Adrenal gland (tissue), 9 donors: ENCODE measurements at regions not wholly inside any gene's neighbourhood (a gene's known extent, or its start where the extent isn't known, plus 50 kb on each side); places are given as distances from the start of the nearest gene placed in this dataset.

Source experiments
- DNase-seq, 7 donors: peaks; one replicate each; pipeline ENCODE4 v3.0.0-alpha.2; 2019 to 2020
- H3K27ac ChIP-seq, 5 donors: fragments of 200-600 bp; sonication (generic) in 4 of 5; 1 replicate in 3 of 5; 2 replicates in 2 of 5; pipeline versions ENCODE4 v1.5.1 to v1.8.0; 2016 to 2020; ENCODE audit warnings: mild to moderate bottlenecking in 1 of 5
- H3K27me3 ChIP-seq: fragments of 200-600 bp; 2 replicates; pipeline ENCODE4 v1.8.0; 2021
- H3K36me3 ChIP-seq, 2 donors: fragments of 200-600 bp; replicated peaks in 1 of 2; 1 replicate in 1 of 2; 2 replicates in 1 of 2; pipeline versions ENCODE4 v1.5.1 to v1.8.0; 2018 to 2022
- H3K4me1 ChIP-seq, 2 donors: fragments of 200-600 bp; replicated peaks in 1 of 2; 1 replicate in 1 of 2; 2 replicates in 1 of 2; pipeline versions ENCODE4 v1.5.1 to v1.8.0; 2018 to 2021
- H3K4me3 ChIP-seq, 4 donors: fragments of 200-600 bp; sonication (generic) in 3 of 4; one replicate each; pipeline ENCODE4 v1.5.1; 2016 to 2018
- H3K9me3 ChIP-seq, 3 donors: fragments of 200-600 bp; sonication (generic) in 1 of 3; replicated peaks in 1 of 3; 1 replicate in 2 of 3; 2 replicates in 1 of 3; pipeline versions ENCODE4 v1.5.1 to v1.8.0; 2016 to 2021
- CTCF ChIP-seq, 6 experiments: fragments of 450-650 bp in 4 of 6; fragments of 200-600 bp in 2 of 6; sonication (generic) in 1 of 6; IDR thresholded peaks; 1 replicate in 5 of 6; 2 replicates in 1 of 6; pipeline versions ENCODE4 v1.5.1 to v1.8.0; 2016 to 2021; ENCODE audit warnings: antibody characterized with exemption in 6 of 6, mild to moderate bottlenecking in 2 of 6, moderate library complexity in 1 of 6
- POLR2A ChIP-seq, 2 donors: fragments of 450-650 bp; IDR thresholded peaks; one replicate each; pipeline ENCODE4 v1.6.1; 2017; ENCODE audit warnings: antibody characterized with exemption in 2 of 2, mild to moderate bottlenecking in 2 of 2, moderate library complexity in 1 of 2
- WGBS, 4 donors: extraction: QIAGEN DNeasy Blood & Tissue Kit in 2 of 4; methylation state at CpG; one replicate each; pipeline versions ENCODE4 v1.1.5 to v1.1.7; 2013 to 2017; 5-methylcytosine and 5-hydroxymethylcytosine counted together
- intact Hi-C, 2 donors: fragments of 100-400 bp; cut with DNase I; formaldehyde crosslinking; loops; one replicate each; pipeline versions ENCODE4 v1.14.1 to v1.15.0; 2022 to 2023
- donor health status: healthy with polysubstance abuse.
- donor health status: Bipolar disorder and iron deficiency.
- donor health status: DM: yes; HTN: yes; CAD: no.
- donor health status: DM: no; HTN: no; CAD: no.
- donor health status: DM: no; HTN: no; CAD: no.

GRCh38 chr9:18037981-18038380 lies 436.0 kb upstream of the ADAMTSL1 start:
- no peak overlapping the region for H3K4me3 ChIP-seq
- H3K36me3 ChIP-seq, result no peaks in the 10 kb centered on the region
- no peak overlapping the region for H3K27ac ChIP-seq
- TF ChIP-seq CTCF (IDR thresholded peaks at IDR 0.05) (no peak), POLR2A (IDR thresholded peaks at IDR 0.05) (no peak)
- H3K9me3 ChIP-seq, result no peaks in the 10 kb centered on the region
- no peak for DNase-seq
- no peaks in the 10 kb centered on the region for H3K27me3 ChIP-seq
- WGBS, 4 donors, result 59 to 75% (median 68%) methylated on average over 6 of the region's 6 CpGs
- intact Hi-C loops, result no loop called here
- no peaks in the 10 kb centered on the region for H3K4me1 ChIP-seq

- Histone ChIP-seq H3K36me3 (no peaks in the 10 kb centered on the region), H3K27ac (no peak overlapping the region), H3K9me3 (no peaks in the 10 kb centered on the region), H3K4me3 (no peak overlapping the region), H3K27me3 (no peaks in the 10 kb centered on the region), H3K4me1 (no peaks in the 10 kb centered on the region)
- 69 to 93% (median 86%) methylated on average over 2 of the region's 2 CpGs for WGBS, 4 donors
- no peak for TF ChIP-seq CTCF (IDR thresholded peaks at IDR 0.05)
- TF ChIP-seq POLR2A (IDR thresholded peaks at IDR 0.05), result no peak
- intact Hi-C loops, result no loop called here
- no peak for DNase-seq
Observed at GRCh38 chr9:18040327-18040726, 433.6 kb upstream of the ADAMTSL1 start.

- DNase-seq, result no peak
- Histone ChIP-seq H3K4me1 (no peaks in the 10 kb centered on the region), H3K9me3 (no peaks in the 10 kb centered on the region), H3K27me3 (no peaks in the 10 kb centered on the region), H3K36me3 (no peaks in the 10 kb centered on the region), H3K27ac (no peak overlapping the region), H3K4me3 (no peak overlapping the region)
- 87 to 95% (median 90%) methylated on average over 1 of the region's 1 CpG for WGBS, 4 donors
- intact Hi-C loops, result no loop called here
- TF ChIP-seq CTCF (IDR thresholded peaks at IDR 0.05) (no peak), POLR2A (IDR thresholded peaks at IDR 0.05) (no peak)
Observed at GRCh38 chr9:18043978-18044377, 430.0 kb upstream of the ADAMTSL1 start.

GRCh38 chr9:18045326-18045725 lies 428.6 kb upstream of the ADAMTSL1 start:
- Histone ChIP-seq H3K9me3 (no peaks in the 10 kb centered on the region), H3K36me3 (no peaks in the 10 kb centered on the region), H3K4me3 (no peak overlapping the region), H3K27ac (no peak overlapping the region), H3K4me1 (no peaks in the 10 kb centered on the region), H3K27me3 (no peaks in the 10 kb centered on the region)
- 81 to 94% (median 82%) methylated on average over 1 of the region's 1 CpG for WGBS, 4 donors
- intact Hi-C loops, result no loop called here
- TF ChIP-seq POLR2A (IDR thresholded peaks at IDR 0.05), result no peak
- TF ChIP-seq CTCF (IDR thresholded peaks at IDR 0.05), result no peak
- no peak for DNase-seq
